HepG2 (cell line): ENCODE measurements at regions not wholly inside any gene's neighbourhood (a gene's known extent, or its start where the extent isn't known, plus 50 kb on each side); places are given as distances from the start of the nearest gene placed in this dataset.

Experiments used
- ATAC-seq: fragments of 200-7000 bp; cut with Tn5 transposase; 3 replicates; pipeline ENCODE4 v1.9.1; 2020; ENCODE audit warnings: mild to moderate bottlenecking, moderate library complexity
- BruUV-seq: library from RNA; stranded (reverse); fragments of 400-500 nt; replicated peaks from 2 replicates; lab custom pipeline; 2021; lab: Mats Ljungman, UMichigan
- CTCF ChIA-PET: fragments of 300-600 bp; formaldehyde crosslinking; extraction: SDS; loops from one replicate; lab custom pipeline; 2021; ENCODE audit warnings: low total read pairs, inconsistent platforms, low intra/inter-chr PET ratio; lab: Yijun Ruan, JAX
- POLR2A ChIA-PET: fragments of 350-600 bp; sonication (Branson Sonifier 250); formaldehyde crosslinking; loops from one replicate; lab custom pipeline; 2020; ENCODE audit warnings: antibody characterized with exemption, inconsistent platforms; lab: Yijun Ruan, JAX
- DNase-seq: peaks from one replicate; pipeline ENCODE4 v3.0.0-alpha.2; 2015; ENCODE audit warnings: low spot score
- FAIRE-seq: peaks from 3 replicates; lab custom pipeline; 2011; peaks lifted over from hg19 to GRCh38; lab: Jason Lieb, UNC
- H2AFZ ChIP-seq: one replicate; pipeline ENCODE4 v1.6.1; 2011; ENCODE audit warnings: low read length, inconsistent platforms
- H3K27ac ChIP-seq: fragments of 300-600 bp; 3 replicates; pipeline ENCODE4 v1.8.0; 2011; ENCODE audit warnings: mixed run types, mild to moderate bottlenecking, mixed read lengths, low read length, inconsistent platforms; ENCODE audit not compliant: insufficient read depth; ENCODE audit errors: extremely low read length
- H3K27me3 ChIP-seq, 2 experiments: fragments of 200-600 bp in 1 of 2; 2 replicates in 1 of 2; 3 replicates in 1 of 2; pipeline versions ENCODE4 v1.6.0 to v1.8.0; 2011; ENCODE audit warnings: low read length in 2 of 2, mild to moderate bottlenecking in 2 of 2, moderate library complexity in 2 of 2, inconsistent platforms in 1 of 2; ENCODE audit not compliant: insufficient read depth in 2 of 2, control insufficient read depth in 1 of 2
- H3K36me3 ChIP-seq, 2 experiments: fragments of 200-600 bp in 1 of 2; replicated peaks in 1 of 2; 2 replicates in 1 of 2; 3 replicates in 1 of 2; pipeline versions ENCODE4 v1.5.1 to v1.8.0; 2011; ENCODE audit warnings: low read length in 2 of 2, inconsistent platforms in 1 of 2; ENCODE audit not compliant: insufficient read depth in 2 of 2, control insufficient read depth in 1 of 2
- H3K4me1 ChIP-seq: 2 replicates; pipeline ENCODE4 v1.5.1; 2012; ENCODE audit warnings: low read length, inconsistent platforms; ENCODE audit not compliant: insufficient read depth
- H3K4me2 ChIP-seq: 2 replicates; pipeline ENCODE4 v1.6.0; 2011; ENCODE audit warnings: low read depth, low read length, inconsistent platforms
- H3K4me3 ChIP-seq, 3 experiments: fragments of 200-600 bp in 1 of 3; sonication (generic), shearing (Covaris generic) in 1 of 3; replicated peaks in 1 of 3; 2 replicates each; pipeline ENCODE4 v1.5.1; 2011 to 2016; ENCODE audit warnings: low read length in 3 of 3, inconsistent platforms in 2 of 3, low read depth in 2 of 3, mild to moderate bottlenecking in 2 of 3, control low read depth in 1 of 3, mixed read lengths in 1 of 3; ENCODE audit not compliant: insufficient read depth in 1 of 3
- H3K79me2 ChIP-seq: one replicate; pipeline ENCODE4 v1.6.1; 2011; ENCODE audit warnings: low read length, inconsistent platforms; ENCODE audit not compliant: insufficient read depth
- H3K9ac ChIP-seq: 2 replicates; pipeline ENCODE4 v1.6.0; 2011; ENCODE audit warnings: mild to moderate bottlenecking, low read depth, low read length, inconsistent platforms; ENCODE audit not compliant: insufficient read depth
- H3K9me3 ChIP-seq: 2 replicates; pipeline ENCODE4 v1.5.1; 2012; ENCODE audit warnings: mild to moderate bottlenecking, low read length
- H4K20me1 ChIP-seq: 2 replicates; pipeline ENCODE4 v1.6.0; 2011; ENCODE audit warnings: inconsistent platforms, mild to moderate bottlenecking, low read length, moderate library complexity; ENCODE audit not compliant: insufficient read depth
- BHLHE40 ChIP-seq: IDR thresholded peaks from 2 replicates; pipeline ENCODE4 v1.6.1; 2011; ENCODE audit warnings: low read length, improper control_type of control experiment
- CC2D1A ChIP-seq: sonication (generic); formaldehyde crosslinking; IDR thresholded peaks from 2 replicates; pipeline ENCODE4 v1.8.1; 2023; ENCODE audit warnings: mild to moderate bottlenecking, missing genetic modification reagents
- DDIT3 ChIP-seq: sonication (generic); formaldehyde crosslinking; IDR thresholded peaks from 2 replicates; pipeline ENCODE4 v1.4.0; 2020; ENCODE audit warnings: mild to moderate bottlenecking, missing genetic modification reagents
- JUNB ChIP-seq: sonication (generic); formaldehyde crosslinking; IDR thresholded peaks from 2 replicates; pipeline ENCODE4 v1.8.0; 2022; ENCODE audit warnings: missing genetic modification reagents, mild to moderate bottlenecking, borderline replicate concordance
- KLF9 ChIP-seq: IDR thresholded peaks from 2 replicates; pipeline ENCODE4 v1.6.1; 2016; ENCODE audit warnings: low read depth
- NR3C1 ChIP-seq: sonication (generic); formaldehyde crosslinking; IDR thresholded peaks from 2 replicates; pipeline ENCODE4 v1.4.0; 2020; ENCODE audit warnings: missing genetic modification reagents
- PATZ1 ChIP-seq: sonication (generic); formaldehyde crosslinking; IDR thresholded peaks from 2 replicates; pipeline ENCODE4 v1.4.0; 2020; ENCODE audit warnings: missing genetic modification reagents
- PHF8 ChIP-seq: sonication (generic); formaldehyde crosslinking; IDR thresholded peaks from 2 replicates; pipeline ENCODE4 v1.5.0; 2020; ENCODE audit warnings: missing genetic modification reagents
- RXRB ChIP-seq: IDR thresholded peaks from 2 replicates; pipeline ENCODE4 v1.6.1; 2016; ENCODE audit warnings: borderline replicate concordance, missing genetic modification reagents, missing compliant biosample characterization
- YEATS4 ChIP-seq: sonication (generic); formaldehyde crosslinking; IDR thresholded peaks from 2 replicates; pipeline ENCODE4 v1.4.0; 2020; ENCODE audit warnings: missing genetic modification reagents, borderline replicate concordance
- ZBED4 ChIP-seq: sonication (generic); formaldehyde crosslinking; IDR thresholded peaks from 2 replicates; pipeline ENCODE4 v1.4.0; 2020; ENCODE audit warnings: missing genetic modification reagents, borderline replicate concordance
- ZNF18 ChIP-seq: sonication (generic); formaldehyde crosslinking; IDR thresholded peaks from 2 replicates; pipeline ENCODE4 v1.8.0; 2022; ENCODE audit warnings: mild to moderate bottlenecking, missing genetic modification reagents; ENCODE audit not compliant: insufficient replicate concordance
- ZNF557 ChIP-seq: sonication (generic); formaldehyde crosslinking; IDR thresholded peaks from 2 replicates; pipeline ENCODE4 v1.4.0; 2020; ENCODE audit warnings: missing genetic modification reagents
- ZNF605 ChIP-seq: sonication (generic); formaldehyde crosslinking; IDR thresholded peaks from 2 replicates; pipeline ENCODE4 v1.8.0; 2022; ENCODE audit warnings: mild to moderate bottlenecking, missing genetic modification reagents
- ZNF691 ChIP-seq: sonication (generic); formaldehyde crosslinking; IDR thresholded peaks from 2 replicates; pipeline ENCODE4 v1.4.0; 2020; ENCODE audit warnings: missing genetic modification reagents, low read depth, mild to moderate bottlenecking, borderline replicate concordance
- ZSCAN21 ChIP-seq: sonication (generic); formaldehyde crosslinking; IDR thresholded peaks from 2 replicates; pipeline ENCODE4 v1.8.0; 2022; ENCODE audit warnings: mild to moderate bottlenecking, missing genetic modification reagents, moderate library complexity, borderline replicate concordance
- WGBS: methylation state at CpG from one replicate; pipeline ENCODE4 v1.1.6; 2017; ENCODE audit warnings: low lambda C conversion rate; 5-methylcytosine and 5-hydroxymethylcytosine counted together
- in situ Hi-C: cut with HindIII; loops from 2 replicates; pipeline ENCODE4 v1.10.0; 2017; ENCODE audit warnings: low pct_unique_long_range_greater_than_20kb; ENCODE audit not compliant: extremely low pct_ligation_motif_present
- intact Hi-C: fragments of 100-400 bp; cut with micrococcal nuclease; formaldehyde crosslinking; loops from one replicate; pipeline ENCODE4 v1.10.0; 2022; ENCODE audit not compliant: unreplicated experiment

GRCh38 chr17:5769593-5770354 lies 185.5 kb upstream of the NLRP1 start:
- BruUV-seq = no TSS peak
- intact Hi-C loops = no loop called here
- DNase-seq = no peak
- no peak overlapping the region for H3K27ac ChIP-seq
- no peak for ATAC-seq
- H3K27me3 ChIP-seq = no peaks in the 10 kb centered on the region
- in situ Hi-C loops = no loop called here
- no peaks in the 10 kb centered on the region for H3K9me3 ChIP-seq
- H2AFZ ChIP-seq = no peak overlapping the region
- CTCF ChIA-PET = no interaction called here
- no peak for FAIRE-seq
- WGBS = 65% methylated on average over 12 of the region's 13 CpGs
- peaks cover 4% of the 10 kb centered on the region for H3K4me1 ChIP-seq
- no peaks in the 10 kb centered on the region for H3K79me2 ChIP-seq
- no peak overlapping the region for H3K4me3 ChIP-seq
- TF ChIP-seq ZBED4 (no peak), PHF8 (no peak), DDIT3 (CRISPR knock-in tag) (no peak), JUNB (CRISPR knock-in tag) (no peak), RXRB (CRISPR knock-in tag) (no peak), BHLHE40 (no peak), YEATS4 (CRISPR knock-in tag) (no peak), ZNF605 (CRISPR knock-in tag) (no peak), ZSCAN21 (CRISPR knock-in tag) (no peak), NR3C1 (CRISPR knock-in tag) (no peak), ZNF18 (CRISPR knock-in tag) (no peak), ZNF691 (CRISPR knock-in tag) (no peak), PATZ1 (CRISPR knock-in tag) (no peak), CC2D1A (CRISPR knock-in tag) (no peak), ZNF557 (CRISPR knock-in tag) (no peak), KLF9 (no peak)
- no peaks in the 10 kb centered on the region for H4K20me1 ChIP-seq
- POLR2A ChIA-PET = no interaction called here
- H3K9ac ChIP-seq = no peak overlapping the region
- H3K4me2 ChIP-seq = no peak overlapping the region
- no peaks in the 10 kb centered on the region for H3K36me3 ChIP-seq
